ENCODE measurements at regions not wholly inside any gene's neighbourhood (a gene's known extent, or its start where the extent isn't known, plus 50 kb on each side); places are given as distances from the start of the nearest gene placed in this dataset.

DNA sequence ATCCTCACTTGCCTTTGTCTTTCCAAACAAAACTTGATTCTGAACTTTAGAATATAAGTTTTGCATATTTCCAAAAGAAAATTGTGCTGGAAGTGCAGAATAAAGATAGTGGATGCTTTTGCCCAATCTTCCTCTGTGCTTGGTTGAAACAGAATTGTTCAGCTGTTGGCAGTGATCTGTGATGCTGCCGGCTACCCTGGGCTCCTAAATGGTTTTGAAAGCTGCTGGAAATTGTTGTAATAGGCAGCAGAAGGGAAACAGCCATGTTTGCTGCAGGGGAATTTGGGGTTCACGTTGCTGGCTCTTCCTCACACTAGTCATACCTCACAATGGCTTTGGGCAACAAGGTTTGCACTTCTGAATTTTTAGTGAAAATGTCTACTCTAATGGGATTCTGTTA is 398.0 kb downstream of the RAPGEF2 start (continued):
- no peak for TF ChIP-seq ZNF622 (IDR thresholded peaks at IDR 0.05)

DNA sequence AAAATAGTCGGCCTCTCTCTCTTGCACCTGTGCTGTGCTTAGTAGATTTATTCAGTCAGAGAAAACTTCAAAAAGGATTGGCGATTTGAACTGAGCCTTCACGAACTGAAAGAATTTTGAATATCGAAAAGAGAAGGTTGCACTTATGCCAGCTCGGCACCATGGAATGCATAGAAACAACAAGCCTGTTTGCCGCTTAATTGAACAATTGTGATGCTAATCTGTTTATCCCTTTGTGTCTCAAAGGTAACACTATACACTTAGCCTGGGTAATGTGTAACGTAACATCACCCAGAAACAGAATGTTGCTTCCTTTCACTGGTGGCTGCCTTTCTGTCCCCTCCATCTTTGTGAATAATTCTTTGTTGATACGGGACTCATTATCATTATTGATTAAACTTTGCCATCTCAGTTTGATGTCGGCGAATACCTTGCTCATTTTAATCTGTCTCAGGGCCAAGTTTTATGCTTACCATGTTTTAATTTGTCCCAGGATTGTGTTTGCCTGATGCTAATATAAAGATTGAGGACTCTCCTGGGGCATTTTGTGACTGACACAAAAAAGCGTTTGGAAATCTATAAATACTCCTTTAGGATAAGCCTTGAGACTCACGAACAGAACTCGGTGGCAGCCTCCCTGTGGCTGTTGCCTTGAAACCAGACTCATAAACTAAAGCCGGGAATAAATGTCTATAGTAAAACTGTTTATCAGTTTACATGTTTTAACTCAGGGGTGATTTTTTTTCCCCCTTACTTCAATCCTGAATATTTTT is 400.5 kb downstream of the RAPGEF2 start:
- in situ Hi-C loops (cut with MboI) (no loop called here), intact Hi-C loops (cut with micrococcal nuclease; ENCODE audit: unreplicated experiment) (no loop called here)
- H3K9me3 ChIP-seq (replicated peaks; ENCODE audit: control insufficient read depth, insufficient read depth, low read length) = no peaks in the 10 kb centered on the region
- H3K27me3 ChIP-seq (replicated peaks in 1 of 2; ENCODE audit: control insufficient read depth in 2 of 2, insufficient read depth in 2 of 2, low read length in 1 of 2) = no peaks in the 10 kb centered on the region; a peak in 2 of 4 replicates
- DNase-seq (ENCODE audit: low read depth, low spot score) = no peak
- ATAC-seq = no peak
- ChIA-PET POLR2A (no interaction called here), SMC1A (ENCODE audit: uncharacterized antibody, unreplicated experiment) (no interaction called here), CTCF (no interaction called here), RAD21 (ENCODE audit: unreplicated experiment) (no interaction called here)
- BruUV-seq (replicated peaks) = no TSS peak
- H4K20me1 ChIP-seq (ENCODE audit: control insufficient read depth, insufficient read depth) = no peaks in the 10 kb centered on the region
- no peak overlapping the region for H3K4me3 ChIP-seq
- no peak overlapping the region for H3K4me2 ChIP-seq (ENCODE audit: control insufficient read depth, insufficient read depth)
- FAIRE-seq = no peak
- no peak overlapping the region for H2AFZ ChIP-seq (ENCODE audit: control insufficient read depth, low read depth, low read length)
- H3K79me2 ChIP-seq (ENCODE audit: control insufficient read depth, insufficient read depth, low read length) = no peaks in the 10 kb centered on the region
- 38% methylated on average over 14 of the region's 14 CpGs for WGBS (ENCODE audit: insufficient coverage, insufficient replicate concordance, low lambda C conversion rate, missing lambda C conversion rate)
- H3K4me1 ChIP-seq (ENCODE audit: control insufficient read depth, insufficient read depth, low read length) = no peaks in the 10 kb centered on the region
- no peak overlapping the region for H3K9ac ChIP-seq (ENCODE audit: control insufficient read depth, insufficient read depth, low read length)
- no peak overlapping the region for H3K27ac ChIP-seq (ENCODE audit: control insufficient read depth, insufficient read depth)
- H3K36me3 ChIP-seq (ENCODE audit: control insufficient read depth in 2 of 2, insufficient read depth in 2 of 2, low read length in 1 of 2) = no peaks in the 10 kb centered on the region
- TF ChIP-seq RFX5 (IDR thresholded peaks at IDR 0.05; ENCODE audit: low read depth, low read length) (no peak), SREBF2 (IDR thresholded peaks at IDR 0.05; ENCODE audit: low read length) (no peak), NFYA (IDR thresholded peaks at IDR 0.05; ENCODE audit: borderline replicate concordance, low read depth, low read length) (no peak), TAF1 (IDR thresholded peaks at IDR 0.05; ENCODE audit: borderline replicate concordance, low read depth, low read length) (no peak), CHD1 (IDR thresholded peaks at IDR 0.05; ENCODE audit: low read depth, low read length) (no peak), SIX5 (IDR thresholded peaks at IDR 0.05; ENCODE audit: low read depth, low read length, severe bottlenecking) (no peak), NR2C1 (IDR thresholded peaks at IDR 0.05) (no peak), BMI1 (IDR thresholded peaks at IDR 0.05; ENCODE audit: borderline replicate concordance) (no peak), BHLHE40 (IDR thresholded peaks at IDR 0.05; ENCODE audit: borderline replicate concordance in 1 of 2, low read depth in 2 of 2, low read length in 1 of 2) (no peak), USF2 (IDR thresholded peaks at IDR 0.05; ENCODE audit: borderline replicate concordance, low read depth, low read length) (no peak), KAT2A (conservative IDR thresholded peaks at IDR 0.05; ENCODE audit: control insufficient read depth, low read depth, low read length) (no peak), SRF (IDR thresholded peaks at IDR 0.05; ENCODE audit: low read depth in 2 of 2, low read length in 2 of 2) (no peak), ZNF207 (IDR thresholded peaks at IDR 0.05; ENCODE audit: borderline replicate concordance) (no peak)
- TF ChIP-seq, protein P1, sequence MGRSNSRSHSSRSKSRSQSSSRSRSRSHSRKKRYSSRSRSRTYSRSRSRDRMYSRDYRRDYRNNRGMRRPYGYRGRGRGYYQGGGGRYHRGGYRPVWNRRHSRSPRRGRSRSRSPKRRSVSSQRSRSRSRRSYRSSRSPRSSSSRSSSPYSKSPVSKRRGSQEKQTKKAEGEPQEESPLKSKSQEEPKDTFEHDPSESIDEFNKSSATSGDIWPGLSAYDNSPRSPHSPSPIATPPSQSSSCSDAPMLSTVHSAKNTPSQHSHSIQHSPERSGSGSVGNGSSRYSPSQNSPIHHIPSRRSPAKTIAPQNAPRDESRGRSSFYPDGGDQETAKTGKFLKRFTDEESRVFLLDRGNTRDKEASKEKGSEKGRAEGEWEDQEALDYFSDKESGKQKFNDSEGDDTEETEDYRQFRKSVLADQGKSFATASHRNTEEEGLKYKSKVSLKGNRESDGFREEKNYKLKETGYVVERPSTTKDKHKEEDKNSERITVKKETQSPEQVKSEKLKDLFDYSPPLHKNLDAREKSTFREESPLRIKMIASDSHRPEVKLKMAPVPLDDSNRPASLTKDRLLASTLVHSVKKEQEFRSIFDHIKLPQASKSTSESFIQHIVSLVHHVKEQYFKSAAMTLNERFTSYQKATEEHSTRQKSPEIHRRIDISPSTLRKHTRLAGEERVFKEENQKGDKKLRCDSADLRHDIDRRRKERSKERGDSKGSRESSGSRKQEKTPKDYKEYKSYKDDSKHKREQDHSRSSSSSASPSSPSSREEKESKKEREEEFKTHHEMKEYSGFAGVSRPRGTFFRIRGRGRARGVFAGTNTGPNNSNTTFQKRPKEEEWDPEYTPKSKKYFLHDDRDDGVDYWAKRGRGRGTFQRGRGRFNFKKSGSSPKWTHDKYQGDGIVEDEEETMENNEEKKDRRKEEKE (IDR thresholded peaks at IDR 0.05) = no peak
- TF ChIP-seq, protein P2, sequence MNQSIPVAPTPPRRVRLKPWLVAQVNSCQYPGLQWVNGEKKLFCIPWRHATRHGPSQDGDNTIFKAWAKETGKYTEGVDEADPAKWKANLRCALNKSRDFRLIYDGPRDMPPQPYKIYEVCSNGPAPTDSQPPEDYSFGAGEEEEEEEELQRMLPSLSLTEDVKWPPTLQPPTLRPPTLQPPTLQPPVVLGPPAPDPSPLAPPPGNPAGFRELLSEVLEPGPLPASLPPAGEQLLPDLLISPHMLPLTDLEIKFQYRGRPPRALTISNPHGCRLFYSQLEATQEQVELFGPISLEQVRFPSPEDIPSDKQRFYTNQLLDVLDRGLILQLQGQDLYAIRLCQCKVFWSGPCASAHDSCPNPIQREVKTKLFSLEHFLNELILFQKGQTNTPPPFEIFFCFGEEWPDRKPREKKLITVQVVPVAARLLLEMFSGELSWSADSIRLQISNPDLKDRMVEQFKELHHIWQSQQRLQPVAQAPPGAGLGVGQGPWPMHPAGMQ (IDR thresholded peaks at IDR 0.05; ENCODE audit: borderline replicate concordance) = no peak
